Psoas muscle (tissue), 7 donors: ENCODE measurements at regions not wholly inside any gene's neighbourhood (a gene's known extent, or its start where the extent isn't known, plus 50 kb on each side); places are given as distances from the start of the nearest gene placed in this dataset.
"Not testable (repeated sequence)": the region's sequence is repeated elsewhere in the genome, so short reads cannot be mapped to it uniquely, and the experiment has no call there.

Experiments used
- ATAC-seq, 4 donors: fragments of 200-7000 bp; cut with Tn5 transposase; one replicate each; pipeline ENCODE4 v1.9.1; 2020; ENCODE audit warnings: moderate library complexity in 3 of 4, mild to moderate bottlenecking in 2 of 4
- DNase-seq, 2 donors: peaks; one replicate each; pipeline ENCODE4 v3.0.0-alpha.2; 2020
- H3K27ac ChIP-seq: fragments of 200-600 bp; one replicate; pipeline ENCODE4 v1.8.0; 2022
- H3K27me3 ChIP-seq, 3 donors: fragments of 200-600 bp in 1 of 3; one replicate each; pipeline versions ENCODE4 v1.6.1 to v1.8.0; 2013 to 2022; ENCODE audit warnings: low read length in 2 of 3, mild to moderate bottlenecking in 2 of 3, moderate library complexity in 1 of 3; ENCODE audit not compliant: insufficient read depth in 3 of 3
- H3K36me3 ChIP-seq, 2 donors: fragments of 200-600 bp in 1 of 2; one replicate each; pipeline versions ENCODE4 v1.6.1 to v1.8.0; 2013 to 2022; ENCODE audit warnings: low read depth in 1 of 2, mild to moderate bottlenecking in 1 of 2, moderate library complexity in 1 of 2; ENCODE audit not compliant: insufficient read depth in 1 of 2
- H3K4me1 ChIP-seq: fragments of 200-600 bp; one replicate; pipeline ENCODE4 v1.8.0; 2022
- H3K4me3 ChIP-seq: fragments of 200-600 bp; one replicate; pipeline ENCODE4 v1.8.0; 2022; ENCODE audit warnings: mild to moderate bottlenecking
- H3K9me3 ChIP-seq: fragments of 200-600 bp; one replicate; pipeline ENCODE4 v1.8.0; 2022
- WGBS, 3 donors: extraction: QIAGEN DNeasy Blood & Tissue Kit; methylation state at CpG; one replicate each; pipeline versions ENCODE4 v1.1.6 to v1.1.7; 2013; 5-methylcytosine and 5-hydroxymethylcytosine counted together
- intact Hi-C, 2 donors: fragments of 100-400 bp; cut with DNase I; formaldehyde crosslinking; loops; one replicate each; pipeline versions ENCODE4 v1.11.0 to v1.14.2; 2022
- TF ChIP-seq, protein P1 (sequence below): fragments of 200-600 bp; IDR thresholded peaks from one replicate; pipeline ENCODE4 v1.8.0; 2022; ENCODE audit warnings: antibody characterized with exemption
- donor health status: healthy with polysubstance abuse.
- donor health status: DM: no; HTN: no; CAD: no; lungs with moderate emphysema.
- donor health status: Bipolar disorder and iron deficiency.
- donor health status: healthy.
- donor health status: DM: yes; HTN: yes; CAD: no.
- donor health status: DM: no; HTN: no; CAD: no.
- donor health status: DM: yes; HTN: yes; CAD: no.

DNA sequence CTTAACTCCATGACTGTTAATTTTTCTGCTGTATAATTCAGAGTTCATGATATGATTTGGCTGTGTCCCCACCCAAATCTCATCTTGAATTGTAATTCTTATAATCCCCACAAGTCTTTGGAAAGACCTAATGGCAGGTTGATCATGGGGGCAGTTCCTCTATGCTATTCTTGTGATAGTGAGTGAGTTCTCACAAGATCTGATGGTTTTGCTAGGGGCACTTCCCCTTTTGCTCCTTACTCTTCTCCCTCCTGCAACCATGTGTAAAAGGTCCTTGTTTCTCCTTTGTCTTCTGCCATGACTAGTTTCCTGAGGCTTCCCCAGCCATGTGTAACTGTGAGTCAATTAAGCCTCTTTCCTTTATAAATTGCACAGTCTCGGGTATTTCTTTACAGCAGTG is 1751.9 kb downstream of the ARAP2 start:
- Histone ChIP-seq H3K4me3 (no peak overlapping the region), H3K27ac (no peak overlapping the region), H3K9me3 (no peaks in the 10 kb centered on the region), H3K4me1 (no peaks in the 10 kb centered on the region), H3K27me3 (no peaks in the 10 kb centered on the region), H3K36me3 (no peaks in the 10 kb centered on the region)
- ATAC-seq (no peak), DNase-seq (no peak)
- TF ChIP-seq, protein P1, sequence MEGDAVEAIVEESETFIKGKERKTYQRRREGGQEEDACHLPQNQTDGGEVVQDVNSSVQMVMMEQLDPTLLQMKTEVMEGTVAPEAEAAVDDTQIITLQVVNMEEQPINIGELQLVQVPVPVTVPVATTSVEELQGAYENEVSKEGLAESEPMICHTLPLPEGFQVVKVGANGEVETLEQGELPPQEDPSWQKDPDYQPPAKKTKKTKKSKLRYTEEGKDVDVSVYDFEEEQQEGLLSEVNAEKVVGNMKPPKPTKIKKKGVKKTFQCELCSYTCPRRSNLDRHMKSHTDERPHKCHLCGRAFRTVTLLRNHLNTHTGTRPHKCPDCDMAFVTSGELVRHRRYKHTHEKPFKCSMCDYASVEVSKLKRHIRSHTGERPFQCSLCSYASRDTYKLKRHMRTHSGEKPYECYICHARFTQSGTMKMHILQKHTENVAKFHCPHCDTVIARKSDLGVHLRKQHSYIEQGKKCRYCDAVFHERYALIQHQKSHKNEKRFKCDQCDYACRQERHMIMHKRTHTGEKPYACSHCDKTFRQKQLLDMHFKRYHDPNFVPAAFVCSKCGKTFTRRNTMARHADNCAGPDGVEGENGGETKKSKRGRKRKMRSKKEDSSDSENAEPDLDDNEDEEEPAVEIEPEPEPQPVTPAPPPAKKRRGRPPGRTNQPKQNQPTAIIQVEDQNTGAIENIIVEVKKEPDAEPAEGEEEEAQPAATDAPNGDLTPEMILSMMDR, result no peak
- intact Hi-C loops, result no loop called here
- 71 to 84% (median 74%) methylated on average over 1 of the region's 1 CpG for WGBS, 3 donors

DNA sequence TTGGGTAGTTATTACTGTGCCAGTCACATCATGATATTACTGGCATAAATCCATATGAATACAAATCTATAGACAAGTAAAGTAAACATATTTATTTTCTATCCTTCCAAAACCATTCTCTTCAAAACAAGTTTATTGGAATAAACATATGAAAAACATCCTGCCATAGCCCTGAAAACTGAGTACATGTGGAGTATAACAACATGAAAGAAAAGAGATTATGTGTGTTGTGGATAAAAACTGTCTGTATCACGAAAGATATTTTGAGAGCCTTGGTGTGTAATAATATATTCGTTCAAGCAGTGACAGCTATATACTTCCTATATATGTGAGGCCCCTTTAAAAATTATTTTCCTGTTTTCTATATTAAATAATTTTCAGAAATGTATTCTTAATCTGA is 1742.2 kb downstream of the ARAP2 start:
- Histone ChIP-seq H3K27me3 (no peaks in the 10 kb centered on the region), H3K4me3 (no peak overlapping the region), H3K4me1 (no peaks in the 10 kb centered on the region), H3K27ac (no peak overlapping the region), H3K9me3 (no peaks in the 10 kb centered on the region), H3K36me3 (no peaks in the 10 kb centered on the region)
- WGBS, 3 donors, result 79 to 92% (median 86%) methylated on average over 2 of the region's 2 CpGs
- ATAC-seq (no peak), DNase-seq (no peak)
- TF ChIP-seq, protein P1, result no peak
- intact Hi-C loops, result no loop called here

DNA sequence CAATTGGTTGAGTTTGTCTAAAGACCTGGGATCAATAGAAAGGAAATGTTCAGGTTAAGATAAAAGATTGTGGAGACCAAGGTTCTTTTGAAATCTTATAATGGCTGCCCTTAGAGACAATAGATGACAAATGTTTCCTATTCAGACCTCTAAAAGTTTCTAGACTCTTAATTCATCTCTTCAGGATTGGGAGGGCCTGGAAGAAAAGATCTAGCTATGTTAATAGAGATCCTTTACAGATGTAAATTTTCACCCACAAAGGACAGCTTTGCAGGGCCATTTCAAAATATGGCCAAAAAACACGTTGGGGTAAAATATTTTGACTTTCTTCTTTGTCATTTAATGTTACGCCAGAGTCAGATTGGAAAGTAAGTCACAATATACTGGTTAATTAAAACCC is 1739.6 kb downstream of the ARAP2 start:
- ATAC-seq, H3K27ac ChIP-seq, H3K4me1 ChIP-seq, DNase-seq, intact Hi-C loops, H3K4me3 ChIP-seq, H3K9me3 ChIP-seq, H3K27me3 ChIP-seq, H3K36me3 ChIP-seq: not testable (repeated sequence)
- WGBS, 3 donors, result 66 to 72% (median 69%) methylated on average over 2 of the region's 2 CpGs

DNA sequence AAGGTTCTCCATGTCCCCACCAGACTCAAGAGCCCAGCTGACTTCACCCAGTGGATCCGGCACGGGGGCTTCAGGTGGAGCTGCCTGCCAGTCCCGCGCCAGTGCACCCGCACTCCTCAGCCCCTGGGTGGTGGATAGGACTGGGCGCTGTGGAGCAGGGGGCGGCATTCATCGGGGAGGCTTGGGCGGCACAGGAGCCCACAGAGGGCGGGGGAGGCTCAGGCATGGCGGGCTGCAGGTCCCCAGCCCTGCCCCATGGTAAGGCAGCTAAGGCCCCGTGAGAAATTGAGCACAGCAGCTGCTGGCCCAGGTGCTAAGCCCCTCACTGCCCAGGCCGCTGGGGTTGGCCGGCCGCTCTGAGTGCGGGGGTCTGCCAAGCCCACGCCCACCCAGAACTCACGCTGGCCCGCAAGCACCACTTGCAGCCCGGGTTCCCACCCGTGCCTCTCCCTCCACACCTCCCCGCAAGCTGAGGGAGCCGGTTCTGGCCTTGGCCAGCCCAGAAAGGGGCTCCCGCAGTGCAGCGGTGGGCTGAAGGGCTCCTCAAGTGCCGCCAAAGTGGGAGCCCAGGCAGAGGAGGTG is 1737.7 kb downstream of the ARAP2 start:
- WGBS, 3 donors, result 86 to 93% (median 91%) methylated on average over 21 to 26 of the region's 26 CpGs
- ATAC-seq, H3K4me3 ChIP-seq, H3K27ac ChIP-seq, H3K27me3 ChIP-seq, H3K4me1 ChIP-seq, intact Hi-C loops, H3K9me3 ChIP-seq, DNase-seq, H3K36me3 ChIP-seq: not testable (repeated sequence)

DNA sequence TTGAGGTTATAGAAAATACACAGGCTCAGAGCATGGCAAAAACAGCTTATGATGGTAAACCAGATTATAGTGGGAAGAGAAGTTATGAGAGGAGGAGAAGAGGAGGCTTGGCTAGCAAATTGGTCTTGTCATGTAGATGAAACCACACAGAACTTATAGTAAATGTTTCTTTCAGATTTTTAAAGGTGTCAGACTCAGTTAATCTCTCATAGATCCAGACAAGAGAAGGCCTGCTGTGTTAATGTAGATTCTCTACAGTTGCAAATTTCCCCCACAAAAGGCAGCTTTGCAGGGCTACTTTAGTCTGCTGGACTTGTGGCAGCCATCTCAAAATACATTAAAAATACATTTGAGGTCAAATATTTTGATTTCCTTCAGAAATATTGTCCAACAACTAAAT is 1731.7 kb downstream of the ARAP2 start:
- H3K4me3 ChIP-seq, result no peak overlapping the region
- ATAC-seq (no peak), DNase-seq (no peak)
- H3K4me1 ChIP-seq, result no peaks in the 10 kb centered on the region
- TF ChIP-seq, protein P1, result no peak
- no peaks in the 10 kb centered on the region for H3K36me3 ChIP-seq
- no peaks in the 10 kb centered on the region for H3K27me3 ChIP-seq
- intact Hi-C loops, result no loop called here
- no peak overlapping the region for H3K27ac ChIP-seq
- H3K9me3 ChIP-seq, result no peaks in the 10 kb centered on the region

DNA sequence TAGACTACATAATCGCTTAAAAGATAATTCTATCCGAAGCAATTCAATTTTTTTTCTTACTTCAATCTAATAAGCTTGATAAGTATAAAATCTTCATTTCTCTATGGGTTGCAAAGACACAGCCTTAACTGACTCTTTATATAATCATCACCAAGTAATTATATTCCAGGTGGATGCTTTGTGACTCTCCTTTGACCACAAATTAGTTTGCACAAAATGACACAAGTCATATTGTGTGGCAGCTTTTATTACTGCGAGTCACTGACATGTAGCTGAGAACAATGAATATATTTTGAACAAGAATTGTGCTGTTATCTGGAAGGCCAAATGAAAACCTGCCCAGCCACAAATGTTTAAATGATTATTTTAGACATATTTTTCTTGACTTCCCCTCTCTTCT is 1727.8 kb downstream of the ARAP2 start:
- ATAC-seq (no peak), DNase-seq (no peak)
- H3K4me3 ChIP-seq, result no peak overlapping the region
- intact Hi-C loops, result no loop called here
- WGBS, 3 donors, result 90 to 95% (median 92%) methylated on average over 3 of the region's 3 CpGs
- TF ChIP-seq, protein P1, result no peak
- no peak overlapping the region for H3K27ac ChIP-seq
- no peaks in the 10 kb centered on the region for H3K9me3 ChIP-seq
- no peaks in the 10 kb centered on the region for H3K4me1 ChIP-seq
- H3K36me3 ChIP-seq, result no peaks in the 10 kb centered on the region
- H3K27me3 ChIP-seq, result no peaks in the 10 kb centered on the region
